B cell (primary cell): ENCODE measurements at regions not wholly inside any gene's neighbourhood (a gene's known extent, or its start where the extent isn't known, plus 50 kb on each side); places are given as distances from the start of the nearest gene placed in this dataset.

Experiments used
- EZH2 ChIP-seq: IDR thresholded peaks from 2 replicates; pipeline ENCODE4 v1.6.1; 2012; ENCODE audit warnings: borderline replicate concordance, low read depth, mild to moderate bottlenecking, moderate library complexity, low read length; ENCODE audit not compliant: insufficient read depth, poor library complexity, severe bottlenecking
- TF ChIP-seq, protein P1 (sequence below): fragments of 200-600 bp; IDR thresholded peaks from one replicate; pipeline ENCODE4 v1.8.0; 2022; ENCODE audit warnings: antibody characterized with exemption, mild to moderate bottlenecking

DNA sequence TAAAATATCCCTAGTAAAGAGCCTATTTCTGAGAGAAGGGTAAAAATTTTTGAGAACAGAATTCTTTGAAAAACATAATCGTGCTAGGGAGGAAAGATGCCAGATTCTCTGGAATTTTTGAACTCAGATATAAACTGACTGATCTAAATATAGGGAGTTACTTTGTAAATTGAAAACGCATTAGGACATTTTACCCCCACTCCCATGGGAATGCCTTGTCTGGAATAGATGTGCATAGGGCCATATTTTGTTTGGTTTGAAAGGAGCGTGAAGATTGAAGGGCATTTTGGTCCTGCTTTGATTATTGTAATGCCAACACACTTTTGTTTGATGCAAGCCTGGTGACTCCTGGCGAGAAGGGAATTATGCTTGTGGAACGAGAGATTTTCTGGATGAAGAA, 158.7 kb upstream of the DPP10 start:
- no peak for TF ChIP-seq EZH2
- TF ChIP-seq, protein P1, sequence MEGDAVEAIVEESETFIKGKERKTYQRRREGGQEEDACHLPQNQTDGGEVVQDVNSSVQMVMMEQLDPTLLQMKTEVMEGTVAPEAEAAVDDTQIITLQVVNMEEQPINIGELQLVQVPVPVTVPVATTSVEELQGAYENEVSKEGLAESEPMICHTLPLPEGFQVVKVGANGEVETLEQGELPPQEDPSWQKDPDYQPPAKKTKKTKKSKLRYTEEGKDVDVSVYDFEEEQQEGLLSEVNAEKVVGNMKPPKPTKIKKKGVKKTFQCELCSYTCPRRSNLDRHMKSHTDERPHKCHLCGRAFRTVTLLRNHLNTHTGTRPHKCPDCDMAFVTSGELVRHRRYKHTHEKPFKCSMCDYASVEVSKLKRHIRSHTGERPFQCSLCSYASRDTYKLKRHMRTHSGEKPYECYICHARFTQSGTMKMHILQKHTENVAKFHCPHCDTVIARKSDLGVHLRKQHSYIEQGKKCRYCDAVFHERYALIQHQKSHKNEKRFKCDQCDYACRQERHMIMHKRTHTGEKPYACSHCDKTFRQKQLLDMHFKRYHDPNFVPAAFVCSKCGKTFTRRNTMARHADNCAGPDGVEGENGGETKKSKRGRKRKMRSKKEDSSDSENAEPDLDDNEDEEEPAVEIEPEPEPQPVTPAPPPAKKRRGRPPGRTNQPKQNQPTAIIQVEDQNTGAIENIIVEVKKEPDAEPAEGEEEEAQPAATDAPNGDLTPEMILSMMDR = no peak
